ENCODE measurements at regions not wholly inside any gene's neighbourhood (a gene's known extent, or its start where the extent isn't known, plus 50 kb on each side); places are given as distances from the start of the nearest gene placed in this dataset.
A peak's percentile ranks its signal among the peaks of the same experiment; 100 is the strongest.

DNA sequence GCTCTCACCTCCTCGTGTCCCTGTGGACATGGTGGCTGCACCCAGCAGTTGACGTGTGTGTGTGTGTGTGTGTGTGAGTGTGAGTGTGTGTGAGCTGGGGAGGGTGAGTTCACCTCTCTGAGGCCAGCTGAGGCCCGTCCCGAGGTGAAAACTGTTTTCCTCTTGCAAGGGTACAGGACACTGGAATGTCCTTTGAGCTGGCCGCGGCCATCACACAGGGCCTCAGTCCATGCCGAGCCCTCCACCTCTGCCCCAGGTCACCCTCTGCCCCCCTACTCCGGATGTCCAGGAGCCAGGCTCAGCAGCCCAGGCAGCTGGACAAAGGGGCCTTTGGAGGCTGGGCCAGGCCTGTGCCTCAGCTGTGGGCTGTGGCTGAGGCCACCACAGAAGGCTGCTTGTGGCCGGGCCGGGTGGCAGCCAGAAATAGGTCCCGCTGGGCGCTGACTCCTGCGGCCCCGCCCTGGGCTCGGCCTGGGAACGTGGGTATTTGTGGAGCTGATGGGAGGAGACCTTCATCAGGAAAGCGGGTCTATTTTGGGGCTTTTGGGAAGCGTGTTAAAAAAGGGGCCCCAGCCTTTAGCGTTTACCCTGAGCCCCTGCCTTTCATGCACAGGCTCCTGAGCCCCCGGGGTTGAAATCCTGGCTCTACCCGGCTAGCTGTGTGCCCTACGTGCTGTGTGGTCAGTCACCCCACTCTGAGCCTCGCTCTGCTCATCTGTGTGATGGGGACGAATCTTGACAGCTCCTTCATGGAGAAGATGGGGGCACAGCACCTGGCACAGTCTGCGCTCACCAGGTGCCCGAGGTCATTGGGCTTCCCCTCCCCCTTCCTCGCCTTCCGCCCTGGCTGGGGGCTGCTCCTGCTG, 75.1 kb upstream of the IER5L start:
- peak in 1 of 2 donors; percentile 61 for DNase-seq

DNA sequence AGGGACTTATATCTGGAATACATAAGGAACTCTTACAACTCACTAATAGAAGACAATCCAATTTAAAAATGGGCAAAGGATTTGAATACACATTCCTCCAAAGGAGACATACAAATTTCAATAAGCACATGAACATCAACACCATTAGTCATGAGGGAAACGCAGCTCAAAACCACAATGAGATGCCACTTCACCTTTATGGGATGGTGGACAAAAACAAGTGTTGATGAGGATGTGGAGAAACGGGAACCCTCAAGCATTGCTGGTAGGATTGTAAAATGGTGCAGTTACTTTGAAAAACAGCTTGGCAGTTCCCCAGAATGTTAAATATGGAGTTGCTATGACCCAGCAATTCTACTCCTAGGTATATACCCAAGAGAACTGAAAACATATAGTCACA, 72.7 kb upstream of the IER5L start:
- no peak for DNase-seq

DNA sequence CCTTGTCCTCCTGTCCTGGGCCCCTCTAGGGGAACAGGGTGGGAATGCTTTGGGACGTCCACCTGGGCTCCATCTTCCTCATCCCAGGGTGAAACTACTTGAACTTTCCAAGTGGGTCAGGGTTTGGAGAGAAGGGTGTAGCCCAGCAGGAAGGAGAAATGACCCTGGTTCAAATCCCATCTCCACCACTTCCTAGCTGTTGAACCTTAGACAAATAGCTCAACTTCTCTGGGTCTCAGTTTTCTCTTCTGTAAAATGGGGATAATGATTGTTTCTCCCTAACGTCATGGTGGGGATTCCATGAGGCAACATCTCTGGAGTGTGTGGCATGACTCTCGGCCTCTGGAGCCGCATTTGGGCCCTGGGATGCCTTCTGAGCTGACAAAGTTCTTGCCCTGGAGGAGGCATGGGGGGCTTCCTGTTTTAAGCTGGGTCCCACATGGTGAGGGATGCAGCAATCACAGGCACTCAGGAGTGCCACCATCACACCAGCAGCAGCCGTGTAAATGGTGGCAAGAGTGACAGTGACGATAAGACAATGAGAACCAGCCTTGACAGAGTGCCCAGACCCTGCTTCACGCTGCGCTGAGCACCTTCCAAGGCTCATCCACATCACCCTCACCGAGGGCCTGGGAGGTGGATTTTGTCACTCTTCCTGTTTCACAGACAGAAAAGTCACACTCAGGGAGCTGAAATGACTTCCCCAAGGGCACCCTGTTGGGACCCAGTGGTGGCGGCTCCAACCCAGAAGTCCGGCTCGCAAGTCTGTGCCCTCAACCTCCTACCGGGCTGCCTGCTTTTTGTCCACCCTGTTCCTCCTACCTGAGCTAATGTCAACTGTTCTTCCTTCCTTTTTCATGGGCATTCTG, 69.5 kb upstream of the IER5L start:
- DNase-seq, result no peak

DNA sequence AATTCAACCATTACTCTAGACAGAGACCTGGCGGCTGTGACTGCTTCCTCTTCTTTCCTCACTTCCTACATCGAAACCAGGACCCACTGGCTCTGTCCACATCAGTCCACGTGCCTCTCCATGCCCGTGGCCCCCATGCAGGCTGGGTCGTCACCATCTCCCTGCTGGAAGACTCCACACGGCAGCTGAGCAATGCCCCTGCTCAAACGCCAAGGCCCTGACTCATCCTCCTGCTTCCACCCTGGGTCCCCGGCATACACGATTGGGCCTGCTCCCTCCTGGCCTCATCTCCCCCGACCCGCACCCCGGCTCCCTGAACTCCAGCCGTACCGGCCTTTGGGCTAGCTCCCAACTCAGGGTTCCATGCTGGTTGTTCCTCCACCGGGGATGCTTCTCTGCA, 67.2 kb upstream of the IER5L start:
- no peak for DNase-seq

GRCh38 chr9:129242971-129243561, 65.0 kb upstream of the IER5L start:
- DNase-seq, result no peak

GRCh38 chr9:129242191-129242941, 64.3 kb upstream of the IER5L start:
- DNase-seq, result no peak

- DNase-seq, result no peak
Measured at GRCh38 chr9:129241725-129242124, 63.7 kb upstream of the IER5L start.

DNA sequence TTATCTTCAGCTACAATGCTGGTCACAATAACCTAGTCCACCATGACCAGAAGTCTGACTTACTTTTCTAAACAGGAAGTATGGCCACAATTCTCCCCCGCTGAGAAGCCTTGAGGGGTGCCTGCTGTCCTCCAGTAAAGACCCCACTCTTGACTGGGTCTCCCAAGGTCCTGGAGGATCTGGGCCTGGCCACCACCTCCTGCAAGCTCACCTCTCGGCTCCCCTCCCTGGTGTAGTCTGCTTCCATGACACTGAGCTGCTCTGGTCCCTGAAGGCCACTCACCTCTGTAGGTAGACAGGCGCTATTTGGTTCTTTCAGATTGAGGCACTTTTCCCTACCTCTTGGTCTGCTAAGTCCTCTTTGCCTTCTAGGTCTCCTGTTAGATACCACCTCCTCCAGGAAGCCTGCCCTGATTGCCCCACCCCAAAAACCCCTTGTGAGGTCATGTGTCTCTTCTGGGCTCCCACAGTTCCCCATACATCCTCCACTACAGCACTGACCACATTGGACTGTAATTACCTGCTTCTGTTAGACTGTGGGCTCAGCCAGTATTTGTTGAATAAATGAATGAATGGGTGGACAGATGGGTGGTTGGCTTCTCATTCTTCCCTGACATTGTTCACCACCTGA, 62.6 kb upstream of the IER5L start:
- no peak for DNase-seq

DNA sequence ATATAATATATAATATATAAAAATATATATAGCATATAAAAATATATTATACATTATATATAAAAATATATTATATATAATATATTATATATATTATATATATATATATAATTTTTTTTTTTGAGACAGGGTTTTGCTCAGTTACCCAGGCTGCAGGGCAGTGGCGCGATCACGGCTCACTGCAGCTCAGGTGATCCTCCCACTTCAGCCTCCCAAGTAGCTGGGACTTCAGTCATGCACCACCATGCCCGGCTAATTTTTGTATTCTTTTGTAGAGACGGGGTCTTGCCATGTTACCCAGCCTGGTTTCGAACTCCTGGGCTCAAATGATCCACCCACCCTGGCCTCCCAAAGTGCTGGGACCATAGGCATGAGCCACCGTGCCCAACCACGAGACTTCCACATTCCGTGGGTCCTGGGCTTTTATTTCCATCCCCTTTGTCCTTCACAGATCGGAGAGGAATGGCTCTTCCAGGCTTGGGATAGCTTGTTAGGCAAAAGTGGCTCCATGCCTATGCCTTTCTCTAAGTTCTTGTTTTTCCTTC, 62.0 kb upstream of the IER5L start:
- DNase-seq, result no peak

- no peak for DNase-seq
Measured at GRCh38 chr9:129237803-129238202, 59.7 kb upstream of the IER5L start.

DNA sequence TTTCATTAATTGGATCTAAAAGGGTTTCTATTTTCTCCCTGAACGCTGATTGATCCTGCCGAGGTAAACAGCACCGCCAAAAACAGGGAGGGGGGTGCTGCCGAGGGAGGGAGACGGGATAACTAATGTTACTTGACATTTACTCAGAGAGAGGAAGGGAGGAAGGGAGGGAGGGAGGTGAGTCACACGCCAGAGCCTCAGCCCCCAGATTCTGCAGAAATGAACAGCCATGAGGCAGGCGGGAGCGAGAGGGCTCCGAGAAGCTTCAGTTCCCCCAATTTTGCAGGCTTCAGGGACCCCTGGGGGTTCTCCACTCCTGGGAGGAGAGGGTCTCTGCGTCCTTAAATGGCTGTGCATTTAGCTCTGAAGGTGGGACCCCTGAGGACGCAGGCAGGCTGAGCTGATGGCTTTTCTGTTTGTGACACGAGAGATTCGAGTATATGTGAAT, 59.1 kb upstream of the IER5L start:
- no peak for DNase-seq

GRCh38 chr9:129236441-129237145, 58.5 kb upstream of the IER5L start:
- DNase-seq, result no peak

DNA sequence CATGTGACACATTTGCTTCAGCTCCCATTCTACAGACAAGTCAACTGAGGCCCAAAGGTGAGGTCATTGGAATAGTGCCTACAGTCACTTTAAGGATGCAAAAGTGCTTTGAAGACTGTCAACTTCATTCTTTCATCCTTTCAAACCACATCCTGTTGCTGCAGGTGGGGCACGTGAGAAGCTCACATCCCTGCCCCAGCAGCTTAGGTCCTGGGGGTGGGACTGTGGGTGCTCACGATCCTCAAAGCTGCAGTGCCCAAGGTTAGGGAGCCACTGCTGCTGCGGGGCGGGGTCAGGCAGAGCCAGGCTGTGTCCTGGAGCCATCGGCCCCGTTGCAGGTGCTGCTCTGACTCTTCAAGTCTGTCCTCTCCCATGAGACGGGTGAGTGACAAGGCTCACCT, 57.9 kb upstream of the IER5L start:
- no peak for DNase-seq

- DNase-seq, result no peak
Measured at GRCh38 chr9:129235041-129235930, 57.2 kb upstream of the IER5L start.

- DNase-seq, result no peak
Measured at GRCh38 chr9:129234491-129234890, 56.4 kb upstream of the IER5L start.

GRCh38 chr9:129232839-129233591, 55.0 kb upstream of the IER5L start:
- no peak for DNase-seq

DNA sequence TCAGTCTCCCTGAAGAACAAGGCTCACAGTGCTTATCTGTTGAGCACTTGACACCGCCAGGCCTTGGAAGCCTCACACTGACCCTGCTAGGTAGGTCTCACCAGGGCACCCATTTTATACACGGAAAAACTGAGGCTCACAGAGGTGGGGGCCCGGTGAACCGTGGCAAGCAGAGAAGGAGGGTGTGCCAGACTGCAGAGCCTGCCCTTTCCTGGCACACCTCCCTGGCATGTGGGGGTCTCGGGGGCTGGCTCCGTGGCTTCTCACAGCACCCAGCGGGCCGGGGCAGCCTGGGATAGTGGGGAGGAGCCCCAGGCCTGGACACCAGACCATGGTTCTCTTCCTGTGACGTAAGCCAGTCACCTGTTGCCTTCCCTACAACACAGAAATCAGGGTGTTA, 53.7 kb upstream of the IER5L start:
- no peak for DNase-seq

DNA sequence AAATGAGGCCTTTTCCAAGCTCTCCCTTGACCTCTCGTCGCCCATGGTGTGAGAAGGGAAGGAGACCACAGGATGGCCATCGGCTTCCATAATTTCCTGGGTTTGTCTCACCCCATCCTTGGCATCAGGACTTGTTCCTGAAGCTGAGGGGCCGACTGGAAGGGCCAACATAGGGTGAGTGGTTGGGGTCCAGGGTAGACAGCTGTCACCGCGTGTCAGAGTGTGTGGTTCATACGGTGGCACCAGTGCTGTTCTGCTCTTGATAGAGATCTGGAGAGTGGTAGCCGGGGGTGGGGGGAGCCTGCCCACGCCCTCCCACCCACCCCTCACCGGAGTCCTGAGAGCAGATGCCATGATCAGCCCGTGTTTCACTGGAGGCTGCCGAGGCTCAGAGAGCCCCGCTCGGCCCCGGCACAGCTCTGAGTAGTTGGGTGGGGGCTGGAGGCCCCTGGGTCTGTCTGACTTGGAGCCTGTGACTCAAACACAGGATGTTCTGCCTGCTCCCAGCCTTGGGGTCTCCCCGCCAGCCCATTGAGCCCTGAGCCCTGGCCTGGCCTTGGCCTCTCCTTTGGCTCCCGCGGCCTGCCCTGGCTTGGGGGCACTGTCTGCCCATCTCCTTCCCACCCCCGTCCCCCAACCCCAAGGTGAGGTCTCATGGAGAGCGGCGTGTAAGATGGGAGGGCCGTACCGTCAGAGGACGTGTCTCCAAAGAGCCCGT, 53.1 kb upstream of the IER5L start:
- DNase-seq, result no peak

DNA sequence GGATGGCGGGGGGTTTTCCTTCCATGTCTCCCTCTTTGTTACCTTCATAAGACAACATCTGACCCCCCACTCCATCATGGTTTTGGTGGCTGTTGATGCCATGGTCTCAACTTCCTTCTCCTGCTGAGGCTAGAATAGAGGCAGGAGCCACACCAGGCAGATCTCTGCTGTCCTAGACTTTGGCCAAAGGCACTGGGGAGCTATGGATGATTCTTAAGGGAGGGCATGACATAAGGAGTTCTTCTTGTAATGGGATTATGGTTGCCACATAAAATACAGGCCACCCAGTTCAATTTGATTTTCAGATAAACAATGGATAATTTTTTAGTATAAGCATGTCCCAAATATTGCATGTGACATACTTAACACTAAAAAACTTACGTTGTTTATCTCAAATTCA, 52.2 kb upstream of the IER5L start:
- DNase-seq, result no peak

Measured in hippocampal formation (tissue), 2 donors.